Right lobe of liver (tissue), 6 donors: ENCODE measurements at regions not wholly inside any gene's neighbourhood (a gene's known extent, or its start where the extent isn't known, plus 50 kb on each side); places are given as distances from the start of the nearest gene placed in this dataset.

ENCODE experiments used
- ATAC-seq, 4 donors: fragments of 200-7000 bp; cut with Tn5 transposase; one replicate each; pipeline ENCODE4 v1.9.1; 2020; ENCODE audit warnings: mild to moderate bottlenecking in 4 of 4, moderate library complexity in 4 of 4
- DNase-seq, 3 donors: peaks; one replicate each; pipeline ENCODE4 v3.0.0-alpha.2; 2020
- H3K27ac ChIP-seq, 3 donors: fragments of 200-600 bp; one replicate each; pipeline ENCODE4 v1.8.0; 2022
- H3K27me3 ChIP-seq, 2 donors: fragments of 200-600 bp; one replicate each; pipeline ENCODE4 v1.8.0; 2022
- H3K36me3 ChIP-seq, 4 donors: fragments of 200-600 bp; sonication (generic) in 1 of 4; one replicate each; pipeline versions ENCODE4 v1.5.1 to v1.8.0; 2017 to 2022; ENCODE audit warnings: control low read depth in 1 of 4
- H3K4me1 ChIP-seq, 4 donors: fragments of 200-600 bp; sonication (generic) in 1 of 4; one replicate each; pipeline versions ENCODE4 v1.5.1 to v1.8.0; 2017 to 2022; ENCODE audit warnings: control low read depth in 1 of 4
- H3K4me3 ChIP-seq, 3 donors: fragments of 200-600 bp; one replicate each; pipeline ENCODE4 v1.8.0; 2022
- H3K9me3 ChIP-seq, 4 donors: fragments of 200-600 bp; sonication (generic) in 1 of 4; one replicate each; pipeline versions ENCODE4 v1.5.1 to v1.8.0; 2017 to 2022; ENCODE audit warnings: control low read depth in 1 of 4
- POLR2A ChIP-seq: fragments of 450-650 bp; IDR thresholded peaks from one replicate; pipeline ENCODE4 v1.6.1; 2017; ENCODE audit warnings: antibody characterized with exemption, mild to moderate bottlenecking
- WGBS: methylation state at CpG from one replicate; pipeline ENCODE4 v1.1.6; 2018; ENCODE audit warnings: low coverage, low lambda C conversion rate; ENCODE audit not compliant: insufficient coverage; ENCODE audit errors: missing lambda C conversion rate; 5-methylcytosine and 5-hydroxymethylcytosine counted together
- intact Hi-C, 2 donors: fragments of 100-400 bp; cut with DNase I; formaldehyde crosslinking; loops; one replicate each; pipeline versions ENCODE4 v1.11.2 to v1.14.1; 2022
- TF ChIP-seq, protein P1 (sequence below), 4 donors: fragments of 200-600 bp in 3 of 4; fragments of 450-650 bp in 1 of 4; IDR thresholded peaks; one replicate each; pipeline versions ENCODE4 v1.5.1 to v1.8.0; 2016 to 2022; ENCODE audit warnings: antibody characterized with exemption in 4 of 4, mild to moderate bottlenecking in 2 of 4
- donor health status: DM: no; HTN: yes; CAD: no.
- donor health status: DM: no; HTN: no; CAD: no.
- donor health status: DM: no; HTN: no; CAD: no.
- donor health status: DM: no; HTN: yes; CAD: no.
- donor health status: DM: no; HTN: yes; CAD: no.

- no peak for DNase-seq
- H3K9me3 ChIP-seq: no peaks in the 10 kb centered on the region
- no peaks in the 10 kb centered on the region for H3K4me1 ChIP-seq
- WGBS: 32% methylated on average over 5 of the region's 5 CpGs
- intact Hi-C loops: no loop called here
- no peaks in the 10 kb centered on the region for H3K27me3 ChIP-seq
- no peak overlapping the region for H3K4me3 ChIP-seq
- no peaks in the 10 kb centered on the region for H3K36me3 ChIP-seq
- ATAC-seq: no peak
- TF ChIP-seq, protein P1, sequence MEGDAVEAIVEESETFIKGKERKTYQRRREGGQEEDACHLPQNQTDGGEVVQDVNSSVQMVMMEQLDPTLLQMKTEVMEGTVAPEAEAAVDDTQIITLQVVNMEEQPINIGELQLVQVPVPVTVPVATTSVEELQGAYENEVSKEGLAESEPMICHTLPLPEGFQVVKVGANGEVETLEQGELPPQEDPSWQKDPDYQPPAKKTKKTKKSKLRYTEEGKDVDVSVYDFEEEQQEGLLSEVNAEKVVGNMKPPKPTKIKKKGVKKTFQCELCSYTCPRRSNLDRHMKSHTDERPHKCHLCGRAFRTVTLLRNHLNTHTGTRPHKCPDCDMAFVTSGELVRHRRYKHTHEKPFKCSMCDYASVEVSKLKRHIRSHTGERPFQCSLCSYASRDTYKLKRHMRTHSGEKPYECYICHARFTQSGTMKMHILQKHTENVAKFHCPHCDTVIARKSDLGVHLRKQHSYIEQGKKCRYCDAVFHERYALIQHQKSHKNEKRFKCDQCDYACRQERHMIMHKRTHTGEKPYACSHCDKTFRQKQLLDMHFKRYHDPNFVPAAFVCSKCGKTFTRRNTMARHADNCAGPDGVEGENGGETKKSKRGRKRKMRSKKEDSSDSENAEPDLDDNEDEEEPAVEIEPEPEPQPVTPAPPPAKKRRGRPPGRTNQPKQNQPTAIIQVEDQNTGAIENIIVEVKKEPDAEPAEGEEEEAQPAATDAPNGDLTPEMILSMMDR (IDR thresholded peaks at IDR 0.05): no peak
- TF ChIP-seq POLR2A: no peak
- H3K27ac ChIP-seq: no peak overlapping the region
These were observed 1287.8 kb upstream of the CDH8 start for GRCh38 chr16:63323722-63324705.

DNA sequence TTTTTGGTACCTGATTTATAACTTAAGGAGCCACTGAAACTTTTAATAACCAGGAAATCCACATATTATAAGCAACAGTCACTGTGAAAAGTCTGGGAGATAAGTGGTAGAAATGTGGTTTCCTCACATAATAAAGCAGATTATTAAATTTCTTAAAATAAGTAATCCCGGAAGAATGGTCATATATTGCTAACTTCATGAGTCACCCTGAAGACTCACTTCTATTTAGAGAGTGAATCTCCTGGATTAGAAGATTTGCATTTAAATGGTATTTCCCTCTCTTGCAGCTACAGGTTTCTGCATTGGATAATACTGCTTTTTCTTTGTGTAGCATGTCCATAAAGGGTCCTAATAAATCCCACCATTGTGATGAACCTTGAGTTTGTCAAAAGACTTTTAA is 1286.8 kb upstream of the CDH8 start:
- WGBS: 41% methylated on average over 1 of the region's 1 CpG
- ATAC-seq (no peak), DNase-seq (no peak)
- Histone ChIP-seq H3K4me3 (no peak overlapping the region), H3K27me3 (no peaks in the 10 kb centered on the region), H3K36me3 (no peaks in the 10 kb centered on the region), H3K9me3 (no peaks in the 10 kb centered on the region), H3K27ac (no peak overlapping the region), H3K4me1 (peaks cover 0 to 3% (median under 1%) of the 10 kb centered on the region in 4 donors)
- no peak for TF ChIP-seq POLR2A
- TF ChIP-seq, protein P1 (IDR thresholded peaks at IDR 0.05): no peak
- intact Hi-C loops: no loop called here

DNA sequence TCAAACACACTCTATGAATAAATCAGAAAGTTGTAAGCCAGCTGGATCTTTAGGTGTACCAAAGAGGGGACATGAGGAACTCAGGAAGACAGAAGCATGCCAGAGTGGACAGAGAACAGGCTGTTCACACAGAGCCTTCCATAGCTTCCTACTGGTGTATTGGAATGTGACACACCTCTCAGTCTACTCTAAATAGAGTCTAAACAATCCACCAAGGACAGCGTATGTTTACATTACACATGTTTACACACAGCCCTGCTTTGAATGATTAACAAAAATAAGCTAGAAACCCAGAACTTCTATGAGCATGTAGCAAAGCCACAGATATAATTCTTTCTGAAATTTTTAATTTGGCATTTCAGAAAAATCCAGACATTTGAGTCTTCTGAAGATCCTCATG is 1279.0 kb upstream of the CDH8 start:
- no peaks in the 10 kb centered on the region for H3K36me3 ChIP-seq
- 8% methylated on average over 1 of the region's 1 CpG for WGBS
- peak overlapping the region in 1 of 3 donors; percentile 56 for H3K27ac ChIP-seq
- no peaks in the 10 kb centered on the region for H3K27me3 ChIP-seq
- TF ChIP-seq, protein P1 (IDR thresholded peaks at IDR 0.05): no peak
- no peak for TF ChIP-seq POLR2A
- no peaks in the 10 kb centered on the region for H3K9me3 ChIP-seq
- DNase-seq: no peak
- no peak overlapping the region for H3K4me3 ChIP-seq
- peaks cover 0 to 43% (median under 1%) of the 10 kb centered on the region in 4 donors for H3K4me1 ChIP-seq
- ATAC-seq: peak; percentile 51 to 94 (median 70)
- intact Hi-C loops: no loop called here

DNA sequence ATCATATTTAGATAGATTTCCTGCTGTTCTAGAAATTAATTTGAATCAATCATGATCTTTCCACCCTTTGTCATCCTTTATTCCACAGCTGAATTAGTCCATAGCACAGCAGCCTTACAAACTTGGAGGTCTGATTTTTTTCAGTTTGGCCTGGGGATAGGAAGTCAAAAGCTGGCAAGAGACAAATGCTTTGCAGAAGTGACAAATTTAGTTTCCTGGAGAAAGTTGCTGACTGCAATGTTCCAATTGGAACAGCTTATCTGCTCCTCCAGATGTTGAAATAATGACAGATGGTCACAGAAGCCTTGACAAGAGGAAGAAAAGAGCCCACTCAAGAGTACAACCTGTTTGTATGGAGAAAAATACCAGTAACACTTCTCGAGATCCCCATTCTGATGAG is 1276.1 kb upstream of the CDH8 start:
- intact Hi-C loops: no loop called here
- ATAC-seq (peak in 2 of 4 donors; percentile 22 to 30), DNase-seq (no peak)
- Histone ChIP-seq H3K4me3 (no peak overlapping the region), H3K27ac (peak overlapping the region in 1 of 3 donors; percentile 21), H3K9me3 (no peaks in the 10 kb centered on the region), H3K27me3 (no peaks in the 10 kb centered on the region), H3K36me3 (no peaks in the 10 kb centered on the region), H3K4me1 (peaks cover 0 to 40% (median 0%) of the 10 kb centered on the region in 4 donors)
- no peak for TF ChIP-seq POLR2A
- TF ChIP-seq, protein P1 (IDR thresholded peaks at IDR 0.05): no peak
- 27% methylated on average over 1 of the region's 1 CpG for WGBS
